RWPE2 (cell line): ENCODE measurements at regions not wholly inside any gene's neighbourhood (a gene's known extent, or its start where the extent isn't known, plus 50 kb on each side); places are given as distances from the start of the nearest gene placed in this dataset.
A peak's percentile ranks its signal among the peaks of the same experiment; 100 is the strongest.

Experiments used
- ATAC-seq: fragments of 200-7000 bp; cut with Tn5 transposase; 3 replicates; pipeline ENCODE4 v1.9.1; 2021; ENCODE audit warnings: low read depth
- DNase-seq: peaks from one replicate; pipeline ENCODE4 v3.0.0-alpha.2; 2020; ENCODE audit warnings: low spot score
- H3K27ac ChIP-seq: fragments of 450-650 bp; 2 replicates; pipeline ENCODE4 v1.5.1; 2017; ENCODE audit warnings: mild to moderate bottlenecking; ENCODE audit not compliant: poor library complexity, severe bottlenecking
- H3K27me3 ChIP-seq: fragments of 250-450 bp; sonication (Bioruptor Pico); 2 replicates; pipeline ENCODE4 v1.5.1; 2021; ENCODE audit warnings: mild to moderate bottlenecking, moderate library complexity; ENCODE audit not compliant: insufficient read depth, poor library complexity, severe bottlenecking
- H3K36me3 ChIP-seq: fragments of 250-450 bp; sonication (Bioruptor Pico); 2 replicates; pipeline ENCODE4 v1.5.1; 2020; ENCODE audit warnings: low read depth, mild to moderate bottlenecking, moderate library complexity
- H3K4me1 ChIP-seq: fragments of 250-450 bp; sonication (Bioruptor Pico); 2 replicates; pipeline ENCODE4 v1.5.1; 2021; ENCODE audit warnings: mild to moderate bottlenecking, moderate library complexity; ENCODE audit not compliant: insufficient read depth, poor library complexity, severe bottlenecking
- H3K4me3 ChIP-seq: fragments of 250-450 bp; sonication (Bioruptor Pico); 2 replicates; pipeline ENCODE4 v1.5.1; 2021; ENCODE audit warnings: mild to moderate bottlenecking, moderate library complexity; ENCODE audit not compliant: severe bottlenecking
- H3K9me3 ChIP-seq: fragments of 250-450 bp; sonication (Bioruptor Pico); 2 replicates; pipeline ENCODE4 v1.5.1; 2021; ENCODE audit warnings: mild to moderate bottlenecking, moderate library complexity; ENCODE audit not compliant: severe bottlenecking
- CTCF ChIP-seq: fragments of 450-650 bp; IDR thresholded peaks from one replicate; pipeline ENCODE4 v1.5.1; 2017; ENCODE audit warnings: mild to moderate bottlenecking, moderate library complexity; ENCODE audit not compliant: poor library complexity, severe bottlenecking

- TF ChIP-seq CTCF: no peak
- ATAC-seq: no peak
- Histone ChIP-seq H3K27me3 (no peaks in the 10 kb centered on the region), H3K9me3 (no peaks in the 10 kb centered on the region), H3K4me1 (no peaks in the 10 kb centered on the region), H3K4me3 (no peak overlapping the region), H3K36me3 (no peaks in the 10 kb centered on the region), H3K27ac (no peak overlapping the region)
- DNase-seq: no peak
Measured at GRCh38 chr6:73903155-73903554, 207.2 kb downstream of the CD109 start.

DNA sequence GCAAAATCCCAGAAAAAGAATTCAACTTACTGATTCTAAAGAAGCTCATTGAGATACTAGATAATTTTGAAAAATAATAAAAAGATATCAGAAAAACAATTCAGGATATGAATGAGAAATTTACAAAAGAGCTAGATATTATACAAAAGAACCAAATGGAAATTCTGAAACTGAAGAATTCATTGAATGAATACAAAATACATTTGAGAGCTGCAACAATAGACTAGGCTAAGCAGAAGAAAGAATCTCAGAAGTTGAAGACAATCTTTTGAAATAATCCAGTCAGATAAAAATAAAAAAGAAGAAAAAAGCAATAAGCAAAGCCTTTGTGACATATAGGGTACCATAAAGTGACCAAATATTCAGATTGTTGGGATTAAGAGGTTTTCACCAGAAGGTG is 206.0 kb downstream of the CD109 start:
- Histone ChIP-seq H3K27me3 (no peaks in the 10 kb centered on the region), H3K4me3 (no peak overlapping the region), H3K9me3 (no peaks in the 10 kb centered on the region), H3K36me3 (no peaks in the 10 kb centered on the region), H3K4me1 (no peaks in the 10 kb centered on the region), H3K27ac (no peak overlapping the region)
- ATAC-seq: no peak
- no peak for DNase-seq
- no peak for TF ChIP-seq CTCF

DNA sequence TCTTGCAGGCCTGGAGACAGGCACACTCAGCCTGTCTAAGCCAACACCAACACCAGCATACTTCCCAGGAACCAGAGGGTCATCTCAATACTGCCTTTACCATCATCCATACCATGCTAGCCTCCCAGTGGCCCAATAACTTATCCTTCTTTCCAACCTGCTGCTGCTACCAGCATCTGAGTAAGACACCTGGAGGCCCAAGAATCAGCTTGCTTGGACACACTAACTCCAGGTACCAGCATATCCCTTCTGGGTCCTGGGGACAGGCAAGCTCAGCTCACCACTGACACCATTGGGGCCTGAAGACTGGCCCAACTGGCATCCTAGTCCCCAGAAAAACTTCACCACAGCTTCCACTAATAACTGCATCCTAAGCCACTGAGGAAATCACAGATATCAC is 205.3 kb downstream of the CD109 start:
- no peaks in the 10 kb centered on the region for H3K36me3 ChIP-seq
- H3K9me3 ChIP-seq: no peaks in the 10 kb centered on the region
- H3K4me3 ChIP-seq: no peak overlapping the region
- DNase-seq (no peak), ATAC-seq (no peak)
- no peaks in the 10 kb centered on the region for H3K4me1 ChIP-seq
- no peak for TF ChIP-seq CTCF
- H3K27ac ChIP-seq: no peak overlapping the region
- H3K27me3 ChIP-seq: no peaks in the 10 kb centered on the region

DNA sequence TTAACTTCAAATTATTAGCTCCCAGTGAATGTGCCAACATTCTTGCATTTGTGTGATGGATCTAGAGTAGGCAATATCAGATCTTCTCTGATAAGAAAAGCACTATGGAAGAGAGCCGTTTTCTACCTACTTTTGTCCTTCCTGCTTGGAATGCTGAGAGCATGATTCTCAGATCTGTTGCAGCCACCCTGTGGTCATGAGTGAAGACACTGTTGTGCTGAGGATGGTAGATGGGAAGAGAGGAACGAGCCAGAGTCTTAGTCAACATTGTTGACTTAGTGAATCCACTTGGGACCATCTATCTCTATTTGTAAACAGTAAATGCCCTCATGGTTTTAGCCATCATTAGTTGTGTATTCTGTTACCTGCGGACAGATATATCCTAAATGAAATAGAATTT is 202.6 kb downstream of the CD109 start:
- no peak overlapping the region for H3K4me3 ChIP-seq
- H3K36me3 ChIP-seq: no peaks in the 10 kb centered on the region
- H3K9me3 ChIP-seq: no peaks in the 10 kb centered on the region
- H3K27me3 ChIP-seq: no peaks in the 10 kb centered on the region
- no peak overlapping the region for H3K27ac ChIP-seq
- TF ChIP-seq CTCF: no peak
- no peaks in the 10 kb centered on the region for H3K4me1 ChIP-seq
- DNase-seq (no peak), ATAC-seq (0 out of 3 replicates have a peak, but pooled peaks have one; percentile 38)

- Histone ChIP-seq H3K36me3 (no peaks in the 10 kb centered on the region), H3K4me1 (no peaks in the 10 kb centered on the region), H3K9me3 (no peaks in the 10 kb centered on the region), H3K27me3 (no peaks in the 10 kb centered on the region), H3K27ac (no peak overlapping the region), H3K4me3 (no peak overlapping the region)
- ATAC-seq (no peak), DNase-seq (no peak)
- TF ChIP-seq CTCF: no peak
Measured at GRCh38 chr6:73893696-73894095, 197.7 kb downstream of the CD109 start.
